Endothelial cell of umbilical vein (primary cell): ENCODE measurements at regions not wholly inside any gene's neighbourhood (a gene's known extent, or its start where the extent isn't known, plus 50 kb on each side); places are given as distances from the start of the nearest gene placed in this dataset.

Source experiments
- BruUV-seq: library from RNA; stranded (reverse); fragments of 400-500 nt; replicated peaks from 2 replicates; lab custom pipeline; 2021; lab: Mats Ljungman, UMichigan
- CTCF ChIA-PET: fragments of 300-600, 350-600 bp; sonication (Branson Sonifier 250); formaldehyde crosslinking; loops from one replicate; lab custom pipeline; 2021; ENCODE audit warnings: antibody characterized with exemption, inconsistent platforms; lab: Charles Lee
- POLR2A ChIA-PET: fragments of 300-600, 350-600 bp; sonication (Branson Sonifier 250); formaldehyde crosslinking; loops from one replicate; lab custom pipeline; 2021; ENCODE audit warnings: antibody characterized with exemption, inconsistent platforms; lab: Charles Lee
- DNase-seq: peaks from one replicate; pipeline ENCODE4 v3.0.0-alpha.2; 2011; ENCODE audit warnings: low read depth, low spot score
- FAIRE-seq: peaks from 2 replicates; lab custom pipeline; 2011; peaks lifted over from hg19 to GRCh38; lab: Jason Lieb, UNC
- H2AFZ ChIP-seq: 2 replicates; pipeline ENCODE4 v1.6.0; 2012; ENCODE audit warnings: low read depth, low read length, control low read depth, inconsistent platforms
- H3K27ac ChIP-seq: 2 replicates; pipeline ENCODE4 v1.5.1; 2011; ENCODE audit warnings: low read depth, mild to moderate bottlenecking, control low read depth, low read length, moderate library complexity; ENCODE audit not compliant: insufficient read depth
- H3K27me3 ChIP-seq, 2 experiments: 2 replicates each; pipeline versions ENCODE4 v1.6.0 to v1.6.1; 2011; ENCODE audit warnings: low read length in 2 of 2, mixed read lengths in 1 of 2; ENCODE audit not compliant: control insufficient read depth in 2 of 2, insufficient read depth in 2 of 2
- H3K36me3 ChIP-seq, 2 experiments: 2 replicates in 1 of 2; 3 replicates in 1 of 2; pipeline ENCODE4 v1.5.1; 2011; ENCODE audit warnings: low read length in 2 of 2, mild to moderate bottlenecking in 1 of 2, moderate library complexity in 1 of 2; ENCODE audit not compliant: control insufficient read depth in 2 of 2, insufficient read depth in 2 of 2; ENCODE audit errors: extremely low read depth in 1 of 2
- H3K4me1 ChIP-seq: 3 replicates; pipeline ENCODE4 v1.5.1; 2011; ENCODE audit warnings: mild to moderate bottlenecking, low read length; ENCODE audit not compliant: control insufficient read depth, insufficient read depth; ENCODE audit errors: extremely low read depth
- H3K4me2 ChIP-seq: 2 replicates; pipeline ENCODE4 v1.6.1; 2011; ENCODE audit warnings: low read length, control low read depth, mixed read lengths; ENCODE audit not compliant: insufficient read depth
- H3K4me3 ChIP-seq, 3 experiments: fragments of 200-600 bp in 1 of 3; sonication (generic), shearing (Covaris generic) in 1 of 3; replicated peaks in 1 of 3; 2 replicates each; pipeline ENCODE4 v1.5.1; 2011 to 2016; ENCODE audit warnings: control low read depth in 3 of 3, low read length in 3 of 3, mild to moderate bottlenecking in 2 of 3, inconsistent platforms in 1 of 3, low read depth in 1 of 3, moderate library complexity in 1 of 3; ENCODE audit not compliant: insufficient read depth in 1 of 3
- H3K79me2 ChIP-seq: 2 replicates; pipeline ENCODE4 v1.6.0; 2012; ENCODE audit warnings: low read length, inconsistent platforms; ENCODE audit not compliant: control insufficient read depth, insufficient read depth
- H3K9ac ChIP-seq: replicated peaks from 2 replicates; pipeline ENCODE3; 2011; ENCODE audit warnings: low read length, control low read depth; ENCODE audit not compliant: insufficient read depth; ENCODE audit errors: extremely low read depth
- H3K9me1 ChIP-seq: replicated peaks from 3 replicates; pipeline ENCODE4 v1.6.0; 2011; ENCODE audit warnings: mild to moderate bottlenecking, low read length; ENCODE audit not compliant: control insufficient read depth, insufficient read depth; ENCODE audit errors: extremely low read depth
- H3K9me3 ChIP-seq: replicated peaks from 2 replicates; pipeline ENCODE4 v1.5.1; 2012; ENCODE audit warnings: low read length, inconsistent platforms; ENCODE audit not compliant: control insufficient read depth, insufficient read depth
- H4K20me1 ChIP-seq: replicated peaks from 2 replicates; pipeline ENCODE3; 2011; ENCODE audit warnings: mild to moderate bottlenecking, low read length; ENCODE audit not compliant: control insufficient read depth, insufficient read depth; ENCODE audit errors: extremely low read depth
- EZH2 ChIP-seq: IDR thresholded peaks from 2 replicates; pipeline ENCODE4 v1.6.1; 2012; ENCODE audit warnings: borderline replicate concordance, low read depth, mild to moderate bottlenecking, moderate library complexity, low read length, inconsistent platforms; ENCODE audit not compliant: severe bottlenecking
- FOS ChIP-seq: IDR thresholded peaks from 2 replicates; pipeline ENCODE4 v1.6.1; 2011; ENCODE audit warnings: mild to moderate bottlenecking, low read length, moderate library complexity, borderline replicate concordance; ENCODE audit not compliant: insufficient read depth
- GATA2 ChIP-seq: IDR thresholded peaks from 2 replicates; pipeline ENCODE4 v1.7.0; 2011; ENCODE audit warnings: low read depth, mild to moderate bottlenecking, moderate library complexity, mixed read lengths, low read length; ENCODE audit not compliant: insufficient read length, insufficient read depth
- JUN ChIP-seq: IDR thresholded peaks from 2 replicates; pipeline ENCODE4 v1.6.1; 2011; ENCODE audit warnings: borderline replicate concordance, low read depth; ENCODE audit not compliant: insufficient read length, insufficient read depth
- MAX ChIP-seq: IDR thresholded peaks from 2 replicates; pipeline ENCODE4 v1.6.1; 2011; ENCODE audit not compliant: insufficient read depth, insufficient read length
- MYC ChIP-seq: IDR thresholded peaks from one replicate; pipeline ENCODE4 v1.6.1; 2011; ENCODE audit warnings: mild to moderate bottlenecking, low read depth, low read length
- POLR2A ChIP-seq: IDR thresholded peaks from 2 replicates; pipeline ENCODE4 v1.6.1; 2012; ENCODE audit warnings: low read depth, mild to moderate bottlenecking, control low read depth, low read length
- POLR2AphosphoS5 ChIP-seq: IDR thresholded peaks from 2 replicates; pipeline ENCODE4 v1.6.1; 2012; ENCODE audit warnings: low read depth, mild to moderate bottlenecking, control low read depth, low read length, moderate library complexity; ENCODE audit not compliant: insufficient read depth
- dilution Hi-C: fragments of 300-500 bp; cut with MboI; formaldehyde crosslinking; loops from one replicate; pipeline ENCODE4 v1.15.0; 2019; ENCODE audit warnings: low sequenced_read_pairs; ENCODE audit not compliant: extremely low pct_ligation_motif_present
- intact Hi-C: fragments of 100-400 bp; cut with micrococcal nuclease; formaldehyde crosslinking; loops from one replicate; pipeline ENCODE4 v1.10.0; 2022
- TF ChIP-seq, protein P1 (sequence below), 2 donors: IDR thresholded peaks; 1 replicate in 1 of 2; 2 replicates in 1 of 2; pipeline ENCODE4 v1.5.1; 2011; ENCODE audit warnings: low read length in 2 of 2, mild to moderate bottlenecking in 2 of 2, moderate library complexity in 2 of 2, control low read depth in 1 of 2, inconsistent platforms in 1 of 2, low read depth in 1 of 2; ENCODE audit not compliant: insufficient read depth in 1 of 2; ENCODE audit errors: extremely low read depth in 1 of 2

DNA sequence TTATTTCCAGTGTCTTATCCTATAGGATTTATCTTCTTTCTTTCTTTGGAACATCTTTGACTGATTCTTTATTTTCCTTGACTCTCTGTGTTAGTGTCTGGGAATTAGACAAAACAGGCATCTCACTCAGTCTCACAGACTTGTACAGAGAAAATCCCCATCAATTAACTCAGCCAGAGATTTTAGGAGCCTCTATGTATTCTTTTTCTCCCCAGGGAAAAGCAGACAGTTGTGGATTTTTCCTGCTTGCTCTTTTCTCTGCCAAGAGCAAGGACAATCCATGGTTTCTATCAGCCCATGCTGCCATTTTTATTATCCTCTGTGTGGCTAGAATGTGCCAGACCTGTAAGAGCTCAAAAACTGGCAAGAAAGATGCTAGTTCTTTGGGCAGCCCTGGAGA lies 595.1 kb downstream of the SNAPC1 start:
- no peak overlapping the region for H2AFZ ChIP-seq
- H3K4me2 ChIP-seq: no peak overlapping the region
- no TSS peak for BruUV-seq
- H3K79me2 ChIP-seq: no peaks in the 10 kb centered on the region
- intact Hi-C loops: no loop called here
- no peaks in the 10 kb centered on the region for H3K36me3 ChIP-seq
- FAIRE-seq (no peak), DNase-seq (no peak)
- TF ChIP-seq GATA2: no peak
- TF ChIP-seq EZH2: no peak
- no peak for TF ChIP-seq POLR2A
- no peak for TF ChIP-seq JUN
- no peak for TF ChIP-seq FOS
- TF ChIP-seq MAX: no peak
- TF ChIP-seq, protein P1, sequence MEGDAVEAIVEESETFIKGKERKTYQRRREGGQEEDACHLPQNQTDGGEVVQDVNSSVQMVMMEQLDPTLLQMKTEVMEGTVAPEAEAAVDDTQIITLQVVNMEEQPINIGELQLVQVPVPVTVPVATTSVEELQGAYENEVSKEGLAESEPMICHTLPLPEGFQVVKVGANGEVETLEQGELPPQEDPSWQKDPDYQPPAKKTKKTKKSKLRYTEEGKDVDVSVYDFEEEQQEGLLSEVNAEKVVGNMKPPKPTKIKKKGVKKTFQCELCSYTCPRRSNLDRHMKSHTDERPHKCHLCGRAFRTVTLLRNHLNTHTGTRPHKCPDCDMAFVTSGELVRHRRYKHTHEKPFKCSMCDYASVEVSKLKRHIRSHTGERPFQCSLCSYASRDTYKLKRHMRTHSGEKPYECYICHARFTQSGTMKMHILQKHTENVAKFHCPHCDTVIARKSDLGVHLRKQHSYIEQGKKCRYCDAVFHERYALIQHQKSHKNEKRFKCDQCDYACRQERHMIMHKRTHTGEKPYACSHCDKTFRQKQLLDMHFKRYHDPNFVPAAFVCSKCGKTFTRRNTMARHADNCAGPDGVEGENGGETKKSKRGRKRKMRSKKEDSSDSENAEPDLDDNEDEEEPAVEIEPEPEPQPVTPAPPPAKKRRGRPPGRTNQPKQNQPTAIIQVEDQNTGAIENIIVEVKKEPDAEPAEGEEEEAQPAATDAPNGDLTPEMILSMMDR (IDR thresholded peaks at IDR 0.05; ENCODE audit: extremely low read depth in 1 of 2, insufficient read depth in 1 of 2, low read depth in 1 of 2, low read length in 2 of 2): no peak
- no peak for TF ChIP-seq MYC
- no peak for TF ChIP-seq POLR2AphosphoS5
- no peak overlapping the region for H3K27ac ChIP-seq
- no peak overlapping the region for H3K4me3 ChIP-seq
- H3K27me3 ChIP-seq: no peaks in the 10 kb centered on the region
- H3K9me1 ChIP-seq: no peaks in the 10 kb centered on the region
- H3K4me1 ChIP-seq: no peaks in the 10 kb centered on the region
- ChIA-PET POLR2A (no interaction called here), CTCF (no interaction called here)
- no peak overlapping the region for H3K9ac ChIP-seq
- dilution Hi-C loops: no loop called here
- H3K9me3 ChIP-seq: no peaks in the 10 kb centered on the region
- no peaks in the 10 kb centered on the region for H4K20me1 ChIP-seq
